ENCODE measurements at regions not wholly inside any gene's neighbourhood (a gene's known extent, or its start where the extent isn't known, plus 50 kb on each side); places are given as distances from the start of the nearest gene placed in this dataset.
"Not testable (repeated sequence)": the region's sequence is repeated elsewhere in the genome, so short reads cannot be mapped to it uniquely, and the experiment has no call there.

- Histone ChIP-seq H3K9ac (ENCODE audit: low read length) (no peak overlapping the region), H3K79me2 (replicated peaks; ENCODE audit: insufficient read depth, low read length) (no peaks in the 10 kb centered on the region), H3K27ac (ENCODE audit: low read length) (no peak overlapping the region), H3K36me3 (ENCODE audit: insufficient read depth, low read length) (no peaks in the 10 kb centered on the region), H3F3A (ENCODE audit: insufficient read depth, low read length, poor library complexity, severe bottlenecking) (no peaks in the 10 kb centered on the region), H3K9me2 (ENCODE audit: insufficient read depth, low read length) (no peaks in the 10 kb centered on the region), H3K27me3 (ENCODE audit: insufficient read depth, low read depth, low read length) (no peaks in the 10 kb centered on the region), H2AFZ (ENCODE audit: low read depth, low read length) (no peak overlapping the region), H4K20me1 (ENCODE audit: insufficient read depth) (no peaks in the 10 kb centered on the region), H3K4me2 (ENCODE audit: low read length) (no peak overlapping the region), H3K4me3 (ENCODE audit: low read length) (no peak overlapping the region), H3K9me3 (ENCODE audit: low read length) (no peaks in the 10 kb centered on the region)
- TF ChIP-seq, protein P1, sequence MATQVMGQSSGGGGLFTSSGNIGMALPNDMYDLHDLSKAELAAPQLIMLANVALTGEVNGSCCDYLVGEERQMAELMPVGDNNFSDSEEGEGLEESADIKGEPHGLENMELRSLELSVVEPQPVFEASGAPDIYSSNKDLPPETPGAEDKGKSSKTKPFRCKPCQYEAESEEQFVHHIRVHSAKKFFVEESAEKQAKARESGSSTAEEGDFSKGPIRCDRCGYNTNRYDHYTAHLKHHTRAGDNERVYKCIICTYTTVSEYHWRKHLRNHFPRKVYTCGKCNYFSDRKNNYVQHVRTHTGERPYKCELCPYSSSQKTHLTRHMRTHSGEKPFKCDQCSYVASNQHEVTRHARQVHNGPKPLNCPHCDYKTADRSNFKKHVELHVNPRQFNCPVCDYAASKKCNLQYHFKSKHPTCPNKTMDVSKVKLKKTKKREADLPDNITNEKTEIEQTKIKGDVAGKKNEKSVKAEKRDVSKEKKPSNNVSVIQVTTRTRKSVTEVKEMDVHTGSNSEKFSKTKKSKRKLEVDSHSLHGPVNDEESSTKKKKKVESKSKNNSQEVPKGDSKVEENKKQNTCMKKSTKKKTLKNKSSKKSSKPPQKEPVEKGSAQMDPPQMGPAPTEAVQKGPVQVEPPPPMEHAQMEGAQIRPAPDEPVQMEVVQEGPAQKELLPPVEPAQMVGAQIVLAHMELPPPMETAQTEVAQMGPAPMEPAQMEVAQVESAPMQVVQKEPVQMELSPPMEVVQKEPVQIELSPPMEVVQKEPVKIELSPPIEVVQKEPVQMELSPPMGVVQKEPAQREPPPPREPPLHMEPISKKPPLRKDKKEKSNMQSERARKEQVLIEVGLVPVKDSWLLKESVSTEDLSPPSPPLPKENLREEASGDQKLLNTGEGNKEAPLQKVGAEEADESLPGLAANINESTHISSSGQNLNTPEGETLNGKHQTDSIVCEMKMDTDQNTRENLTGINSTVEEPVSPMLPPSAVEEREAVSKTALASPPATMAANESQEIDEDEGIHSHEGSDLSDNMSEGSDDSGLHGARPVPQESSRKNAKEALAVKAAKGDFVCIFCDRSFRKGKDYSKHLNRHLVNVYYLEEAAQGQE (IDR thresholded peaks at IDR 0.05; ENCODE audit: borderline replicate concordance) = no peak
- no peak for TF ChIP-seq EP300 (conservative IDR thresholded peaks at IDR 0.05; ENCODE audit: poor library complexity, severe bottlenecking)
- TF ChIP-seq MXI1 (conservative IDR thresholded peaks at IDR 0.05; ENCODE audit: poor library complexity, severe bottlenecking) = no peak
- no peak for TF ChIP-seq CTCF (IDR thresholded peaks at IDR 0.05; ENCODE audit: poor library complexity, severe bottlenecking)
- no peak for TF ChIP-seq RAD21 (conservative IDR thresholded peaks at IDR 0.05)
- no peak for TF ChIP-seq EZH2 (IDR thresholded peaks at IDR 0.05; ENCODE audit: borderline replicate concordance, insufficient read depth, low read length, poor library complexity, severe bottlenecking)
These were observed 479.8 kb downstream of the BCKDHB start for GRCh38 chr6:80586242-80586641.

DNA sequence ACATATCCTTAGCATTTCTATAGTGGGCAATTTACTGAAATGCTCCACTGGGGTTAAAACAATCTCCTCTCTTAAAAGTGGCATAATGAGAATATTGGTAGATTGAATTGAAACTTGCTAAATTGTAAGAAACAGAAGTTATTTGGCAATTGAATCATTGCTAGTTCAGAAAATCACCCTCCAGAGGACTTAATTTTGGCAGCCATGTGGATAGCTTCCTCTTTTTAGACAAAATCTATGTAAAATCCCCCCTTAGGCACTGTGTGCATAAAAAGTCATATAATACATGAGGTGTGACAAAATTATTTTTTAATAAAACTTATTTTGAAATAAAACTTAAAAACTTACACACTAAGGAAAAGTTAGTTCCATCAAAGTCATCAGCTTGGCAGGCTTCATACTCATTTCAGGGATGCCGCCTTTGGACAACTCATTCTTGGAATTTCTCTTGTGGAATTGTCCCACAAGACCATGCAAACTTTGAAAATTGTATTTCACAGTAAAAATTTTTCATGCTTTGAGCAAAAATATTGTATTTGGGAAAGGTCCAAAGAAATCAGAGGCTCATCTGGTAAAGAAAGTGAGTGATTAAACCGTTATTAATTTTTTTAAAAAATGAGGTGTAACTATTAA lies 473.0 kb downstream of the BCKDHB start:
- no peaks in the 10 kb centered on the region for H3F3A ChIP-seq (ENCODE audit: insufficient read depth, low read length, poor library complexity, severe bottlenecking)
- H4K20me1 ChIP-seq (ENCODE audit: insufficient read depth) = no peaks in the 10 kb centered on the region
- no peaks in the 10 kb centered on the region for H3K79me2 ChIP-seq (replicated peaks; ENCODE audit: insufficient read depth, low read length)
- no peak overlapping the region for H2AFZ ChIP-seq (ENCODE audit: low read depth, low read length)
- H3K36me3 ChIP-seq (ENCODE audit: insufficient read depth, low read length) = no peaks in the 10 kb centered on the region
- peak overlapping the region; percentile 62 for H3K27ac ChIP-seq (ENCODE audit: low read length)
- no peaks in the 10 kb centered on the region for H3K9me3 ChIP-seq (ENCODE audit: low read length)
- TF ChIP-seq MXI1 (conservative IDR thresholded peaks at IDR 0.05; ENCODE audit: poor library complexity, severe bottlenecking) = no peak
- TF ChIP-seq, protein P1 (IDR thresholded peaks at IDR 0.05; ENCODE audit: borderline replicate concordance) = peak; percentile 36
- TF ChIP-seq POLR2AphosphoS5 (IDR thresholded peaks at IDR 0.05) = peak; percentile 43
- no peak overlapping the region for H3K4me2 ChIP-seq (ENCODE audit: low read length)
- H3K27me3 ChIP-seq (ENCODE audit: insufficient read depth, low read depth, low read length) = no peaks in the 10 kb centered on the region
- no peaks in the 10 kb centered on the region for H3K9me2 ChIP-seq (ENCODE audit: insufficient read depth, low read length)
- no peak overlapping the region for H3K9ac ChIP-seq (ENCODE audit: low read length)
- peak overlapping the region; percentile 8 for H3K4me3 ChIP-seq (ENCODE audit: low read length)

GRCh38 chr6:80573320-80573719 lies 466.8 kb downstream of the BCKDHB start:
- not testable (repeated sequence) for H3K4me3 ChIP-seq (ENCODE audit: low read length); H2AFZ ChIP-seq (ENCODE audit: low read depth, low read length); H4K20me1 ChIP-seq (ENCODE audit: insufficient read depth); H3K9ac ChIP-seq (ENCODE audit: low read length); H3K27ac ChIP-seq (ENCODE audit: low read length); H3K27me3 ChIP-seq (ENCODE audit: insufficient read depth, low read depth, low read length); H3F3A ChIP-seq (ENCODE audit: insufficient read depth, low read length, poor library complexity, severe bottlenecking); H3K4me2 ChIP-seq (ENCODE audit: low read length); H3K9me2 ChIP-seq (ENCODE audit: insufficient read depth, low read length); H3K9me3 ChIP-seq (ENCODE audit: low read length); H3K79me2 ChIP-seq (replicated peaks; ENCODE audit: insufficient read depth, low read length); H3K36me3 ChIP-seq (ENCODE audit: insufficient read depth, low read length)
